Left renal pelvis (tissue), 4 donors: ENCODE measurements at regions not wholly inside any gene's neighbourhood (a gene's known extent, or its start where the extent isn't known, plus 50 kb on each side); places are given as distances from the start of the nearest gene placed in this dataset.
A peak's percentile ranks its signal among the peaks of the same experiment; 100 is the strongest.
"Not testable (repeated sequence)": the region's sequence is repeated elsewhere in the genome, so short reads cannot be mapped to it uniquely, and the experiment has no call there.

Source experiments
- DNase-seq, 4 donors: peaks; one replicate each; pipeline ENCODE4 v3.0.0-alpha.2; 2013; ENCODE audit warnings: low read depth in 4 of 4, low spot score in 3 of 4

GRCh38 chr6:137968901-137969300 is 101.8 kb downstream of the TNFAIP3 start:
- DNase-seq = no peak

GRCh38 chr6:137969874-137970273 is 102.8 kb downstream of the TNFAIP3 start:
- no peak for DNase-seq

GRCh38 chr6:137970368-137970767 is 103.3 kb downstream of the TNFAIP3 start:
- DNase-seq = no peak

GRCh38 chr6:137973201-137973600 is 106.1 kb downstream of the TNFAIP3 start:
- DNase-seq = no peak

GRCh38 chr6:137975188-137975940 is 108.3 kb downstream of the TNFAIP3 start:
- DNase-seq = no peak

GRCh38 chr6:137976430-137976829 is 109.4 kb downstream of the TNFAIP3 start:
- no peak for DNase-seq

- no peak for DNase-seq
These were observed 110.1 kb downstream of the TNFAIP3 start for GRCh38 chr6:137977206-137977605.

GRCh38 chr6:137977814-137978213 is 110.8 kb downstream of the TNFAIP3 start:
- no peak for DNase-seq

- DNase-seq = no peak
These were observed 111.3 kb downstream of the TNFAIP3 start for GRCh38 chr6:137978252-137978896.

- not testable (repeated sequence) for DNase-seq
These were observed 112.2 kb downstream of the TNFAIP3 start for GRCh38 chr6:137979263-137979662.

GRCh38 chr6:137980777-137981176 is 113.7 kb downstream of the TNFAIP3 start:
- no peak for DNase-seq

- no peak for DNase-seq
These were observed 114.7 kb downstream of the TNFAIP3 start for GRCh38 chr6:137981758-137982157.

- DNase-seq = no peak
These were observed 115.5 kb downstream of the TNFAIP3 start for GRCh38 chr6:137982418-137983189.

GRCh38 chr6:137983269-137983668 is 116.2 kb downstream of the TNFAIP3 start:
- no peak for DNase-seq

- no peak for DNase-seq
These were observed 117.6 kb downstream of the PERP start for GRCh38 chr6:137989664-137990063.

GRCh38 chr6:137995371-137995770 is 111.8 kb downstream of the PERP start:
- DNase-seq = no peak

- no peak for DNase-seq
These were observed 108.7 kb downstream of the PERP start for GRCh38 chr6:137998461-137999019.

GRCh38 chr6:137999815-138000214 is 107.4 kb downstream of the PERP start:
- no peak for DNase-seq

- no peak for DNase-seq
These were observed 106.3 kb downstream of the PERP start for GRCh38 chr6:138000941-138001340.

- peak; percentile 16 to 36 (median 22) for DNase-seq
These were observed 105.4 kb downstream of the PERP start for GRCh38 chr6:138001750-138002349.
